HCT116 (cell line): ENCODE measurements at regions not wholly inside any gene's neighbourhood (a gene's known extent, or its start where the extent isn't known, plus 50 kb on each side); places are given as distances from the start of the nearest gene placed in this dataset.

Experiments
- EZH2 ChIP-seq: fragments of 200-600 bp; sonication (generic); IDR thresholded peaks from 2 replicates; pipeline ENCODE4 v1.6.1; 2017; ENCODE audit warnings: antibody characterized with exemption, mixed run types
- EZH2phosphoT487 ChIP-seq: fragments of 200-600 bp; IDR thresholded peaks from 2 replicates; pipeline ENCODE4 v1.6.1; 2018; ENCODE audit warnings: antibody characterized with exemption, borderline replicate concordance
- FOSL1 ChIP-seq: IDR thresholded peaks from 2 replicates; pipeline ENCODE4 v1.6.1; 2012; ENCODE audit warnings: low read depth
- POLR2A ChIP-seq: IDR thresholded peaks from 2 replicates; pipeline ENCODE4 v1.7.0; 2011; ENCODE audit warnings: borderline replicate concordance; ENCODE audit not compliant: insufficient read depth, insufficient read length; ENCODE audit errors: extremely low read depth
- POLR2AphosphoS5 ChIP-seq: IDR thresholded peaks from 2 replicates; pipeline ENCODE4 v1.6.1; 2011; ENCODE audit warnings: mild to moderate bottlenecking, low read depth, low read length, moderate library complexity
- RAD21 ChIP-seq: IDR thresholded peaks from 2 replicates; pipeline ENCODE4 v1.6.1; 2012; ENCODE audit warnings: low read depth, mild to moderate bottlenecking
- SIN3A ChIP-seq: IDR thresholded peaks from 2 replicates; pipeline ENCODE4 v1.6.1; 2012; ENCODE audit warnings: low read depth
- TCF7L2 ChIP-seq: IDR thresholded peaks from 2 replicates; pipeline ENCODE4 v1.7.0; 2011; ENCODE audit warnings: borderline replicate concordance, inconsistent platforms; ENCODE audit not compliant: insufficient read depth, insufficient read length; ENCODE audit errors: extremely low read depth
- YY1 ChIP-seq: IDR thresholded peaks from 2 replicates; pipeline ENCODE4 v1.6.1; 2011; ENCODE audit warnings: low read length, low read depth, moderate library complexity, mild to moderate bottlenecking; ENCODE audit not compliant: insufficient replicate concordance; ENCODE audit errors: extremely low read depth
- TF ChIP-seq, protein P1 (sequence below), 3 experiments: fragments of 200-600 bp in 1 of 3; sonication (generic) in 1 of 3; IDR thresholded peaks in 2 of 3; conservative IDR thresholded peaks in 1 of 3; 2 replicates each; pipeline ENCODE4 v1.5.1; 2012 to 2017; ENCODE audit warnings: low read depth in 2 of 3, low read length in 2 of 3, antibody characterized with exemption in 1 of 3, borderline replicate concordance in 1 of 3, control low read depth in 1 of 3, mild to moderate bottlenecking in 1 of 3, mixed read lengths in 1 of 3, mixed run types in 1 of 3, moderate library complexity in 1 of 3; ENCODE audit not compliant: insufficient read depth in 1 of 3
- TF ChIP-seq, protein P2 (sequence below): IDR thresholded peaks from 2 replicates; pipeline ENCODE4 v1.6.1; 2012
- TF ChIP-seq, protein P3 (sequence below): IDR thresholded peaks from 2 replicates; pipeline ENCODE4 v1.6.1; 2012; ENCODE audit warnings: low read depth
- TF ChIP-seq, protein P4 (sequence below): IDR thresholded peaks from 2 replicates; pipeline ENCODE4 v1.6.1; 2011; ENCODE audit warnings: mild to moderate bottlenecking, low read length, moderate library complexity; ENCODE audit not compliant: insufficient replicate concordance; ENCODE audit errors: extremely low read depth

DNA sequence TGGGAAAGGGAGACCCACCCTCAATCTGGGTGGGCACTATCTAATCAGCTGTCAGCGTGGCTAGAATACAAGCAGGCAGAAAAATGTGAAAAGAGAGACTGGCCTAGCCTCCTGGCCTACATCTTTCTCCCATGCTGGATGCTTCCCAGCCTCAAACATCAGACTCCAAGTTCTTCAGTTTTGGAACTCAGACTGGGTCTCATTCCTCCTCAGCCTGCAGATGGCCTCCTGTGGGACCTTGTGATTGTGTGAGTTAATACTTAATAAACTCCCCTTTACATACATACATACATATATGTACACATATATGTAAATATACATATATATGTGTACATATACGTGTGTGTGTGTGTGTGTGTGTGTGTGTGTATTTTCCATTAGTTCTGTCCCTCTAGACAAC lies 207.1 kb downstream of the BRINP2 start:
- TF ChIP-seq, protein P1, sequence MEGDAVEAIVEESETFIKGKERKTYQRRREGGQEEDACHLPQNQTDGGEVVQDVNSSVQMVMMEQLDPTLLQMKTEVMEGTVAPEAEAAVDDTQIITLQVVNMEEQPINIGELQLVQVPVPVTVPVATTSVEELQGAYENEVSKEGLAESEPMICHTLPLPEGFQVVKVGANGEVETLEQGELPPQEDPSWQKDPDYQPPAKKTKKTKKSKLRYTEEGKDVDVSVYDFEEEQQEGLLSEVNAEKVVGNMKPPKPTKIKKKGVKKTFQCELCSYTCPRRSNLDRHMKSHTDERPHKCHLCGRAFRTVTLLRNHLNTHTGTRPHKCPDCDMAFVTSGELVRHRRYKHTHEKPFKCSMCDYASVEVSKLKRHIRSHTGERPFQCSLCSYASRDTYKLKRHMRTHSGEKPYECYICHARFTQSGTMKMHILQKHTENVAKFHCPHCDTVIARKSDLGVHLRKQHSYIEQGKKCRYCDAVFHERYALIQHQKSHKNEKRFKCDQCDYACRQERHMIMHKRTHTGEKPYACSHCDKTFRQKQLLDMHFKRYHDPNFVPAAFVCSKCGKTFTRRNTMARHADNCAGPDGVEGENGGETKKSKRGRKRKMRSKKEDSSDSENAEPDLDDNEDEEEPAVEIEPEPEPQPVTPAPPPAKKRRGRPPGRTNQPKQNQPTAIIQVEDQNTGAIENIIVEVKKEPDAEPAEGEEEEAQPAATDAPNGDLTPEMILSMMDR (IDR thresholded peaks at IDR 0.05 in 2 of 3, conservative IDR thresholded peaks at IDR 0.05 in 1 of 3; ENCODE audit: borderline replicate concordance in 1 of 3, insufficient read depth in 1 of 3, low read depth in 2 of 3, low read length in 2 of 3), result no peak
- TF ChIP-seq POLR2AphosphoS5 (no peak), YY1 (no peak), POLR2A (no peak), FOSL1 (no peak), TCF7L2 (no peak), SIN3A (no peak), RAD21 (no peak), EZH2phosphoT487 (no peak), EZH2 (no peak)
- TF ChIP-seq, protein P2, sequence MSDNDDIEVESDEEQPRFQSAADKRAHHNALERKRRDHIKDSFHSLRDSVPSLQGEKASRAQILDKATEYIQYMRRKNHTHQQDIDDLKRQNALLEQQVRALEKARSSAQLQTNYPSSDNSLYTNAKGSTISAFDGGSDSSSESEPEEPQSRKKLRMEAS, result no peak
- TF ChIP-seq, protein P3, sequence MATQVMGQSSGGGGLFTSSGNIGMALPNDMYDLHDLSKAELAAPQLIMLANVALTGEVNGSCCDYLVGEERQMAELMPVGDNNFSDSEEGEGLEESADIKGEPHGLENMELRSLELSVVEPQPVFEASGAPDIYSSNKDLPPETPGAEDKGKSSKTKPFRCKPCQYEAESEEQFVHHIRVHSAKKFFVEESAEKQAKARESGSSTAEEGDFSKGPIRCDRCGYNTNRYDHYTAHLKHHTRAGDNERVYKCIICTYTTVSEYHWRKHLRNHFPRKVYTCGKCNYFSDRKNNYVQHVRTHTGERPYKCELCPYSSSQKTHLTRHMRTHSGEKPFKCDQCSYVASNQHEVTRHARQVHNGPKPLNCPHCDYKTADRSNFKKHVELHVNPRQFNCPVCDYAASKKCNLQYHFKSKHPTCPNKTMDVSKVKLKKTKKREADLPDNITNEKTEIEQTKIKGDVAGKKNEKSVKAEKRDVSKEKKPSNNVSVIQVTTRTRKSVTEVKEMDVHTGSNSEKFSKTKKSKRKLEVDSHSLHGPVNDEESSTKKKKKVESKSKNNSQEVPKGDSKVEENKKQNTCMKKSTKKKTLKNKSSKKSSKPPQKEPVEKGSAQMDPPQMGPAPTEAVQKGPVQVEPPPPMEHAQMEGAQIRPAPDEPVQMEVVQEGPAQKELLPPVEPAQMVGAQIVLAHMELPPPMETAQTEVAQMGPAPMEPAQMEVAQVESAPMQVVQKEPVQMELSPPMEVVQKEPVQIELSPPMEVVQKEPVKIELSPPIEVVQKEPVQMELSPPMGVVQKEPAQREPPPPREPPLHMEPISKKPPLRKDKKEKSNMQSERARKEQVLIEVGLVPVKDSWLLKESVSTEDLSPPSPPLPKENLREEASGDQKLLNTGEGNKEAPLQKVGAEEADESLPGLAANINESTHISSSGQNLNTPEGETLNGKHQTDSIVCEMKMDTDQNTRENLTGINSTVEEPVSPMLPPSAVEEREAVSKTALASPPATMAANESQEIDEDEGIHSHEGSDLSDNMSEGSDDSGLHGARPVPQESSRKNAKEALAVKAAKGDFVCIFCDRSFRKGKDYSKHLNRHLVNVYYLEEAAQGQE, result no peak
- TF ChIP-seq, protein P4, sequence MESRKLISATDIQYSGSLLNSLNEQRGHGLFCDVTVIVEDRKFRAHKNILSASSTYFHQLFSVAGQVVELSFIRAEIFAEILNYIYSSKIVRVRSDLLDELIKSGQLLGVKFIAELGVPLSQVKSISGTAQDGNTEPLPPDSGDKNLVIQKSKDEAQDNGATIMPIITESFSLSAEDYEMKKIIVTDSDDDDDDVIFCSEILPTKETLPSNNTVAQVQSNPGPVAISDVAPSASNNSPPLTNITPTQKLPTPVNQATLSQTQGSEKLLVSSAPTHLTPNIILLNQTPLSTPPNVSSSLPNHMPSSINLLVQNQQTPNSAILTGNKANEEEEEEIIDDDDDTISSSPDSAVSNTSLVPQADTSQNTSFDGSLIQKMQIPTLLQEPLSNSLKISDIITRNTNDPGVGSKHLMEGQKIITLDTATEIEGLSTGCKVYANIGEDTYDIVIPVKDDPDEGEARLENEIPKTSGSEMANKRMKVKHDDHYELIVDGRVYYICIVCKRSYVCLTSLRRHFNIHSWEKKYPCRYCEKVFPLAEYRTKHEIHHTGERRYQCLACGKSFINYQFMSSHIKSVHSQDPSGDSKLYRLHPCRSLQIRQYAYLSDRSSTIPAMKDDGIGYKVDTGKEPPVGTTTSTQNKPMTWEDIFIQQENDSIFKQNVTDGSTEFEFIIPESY, result no peak
